ENCODE measurements at regions not wholly inside any gene's neighbourhood (a gene's known extent, or its start where the extent isn't known, plus 50 kb on each side); places are given as distances from the start of the nearest gene placed in this dataset.

- TF ChIP-seq POLR2A (IDR thresholded peaks at IDR 0.05; ENCODE audit: low read depth, low read length) (no peak), TAF1 (IDR thresholded peaks at IDR 0.05; ENCODE audit: borderline replicate concordance, low read depth, low read length) (no peak), POLR2AphosphoS5 (IDR thresholded peaks at IDR 0.05; ENCODE audit: low read depth, low read length) (no peak)
Observed at GRCh38 chr15:93162560-93162959, 73.5 kb upstream of the RGMA start.
